ENCODE measurements at regions not wholly inside any gene's neighbourhood (a gene's known extent, or its start where the extent isn't known, plus 50 kb on each side); places are given as distances from the start of the nearest gene placed in this dataset.

DNA sequence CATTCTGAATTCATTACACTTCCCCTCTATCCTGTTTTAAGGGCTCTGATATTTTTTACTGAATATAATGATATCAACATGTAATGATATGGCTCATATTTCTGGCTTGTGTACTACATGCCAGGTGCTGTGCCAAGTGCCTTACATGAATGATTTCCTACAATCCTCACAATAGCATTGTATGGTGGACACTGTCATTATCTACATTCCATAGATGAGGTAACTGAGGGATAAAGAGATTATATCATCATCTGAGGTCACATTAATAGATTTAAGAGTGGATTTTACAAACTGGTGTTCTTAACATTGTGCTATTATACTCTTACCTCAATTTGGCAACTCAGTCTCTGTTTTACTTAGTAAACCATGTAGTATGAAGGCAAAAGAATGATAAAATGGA lies 502.0 kb downstream of the LIG4 start:
- DNase-seq (ENCODE audit: insufficient read length, low spot score): no peak
- FAIRE-seq: no peak

DNA sequence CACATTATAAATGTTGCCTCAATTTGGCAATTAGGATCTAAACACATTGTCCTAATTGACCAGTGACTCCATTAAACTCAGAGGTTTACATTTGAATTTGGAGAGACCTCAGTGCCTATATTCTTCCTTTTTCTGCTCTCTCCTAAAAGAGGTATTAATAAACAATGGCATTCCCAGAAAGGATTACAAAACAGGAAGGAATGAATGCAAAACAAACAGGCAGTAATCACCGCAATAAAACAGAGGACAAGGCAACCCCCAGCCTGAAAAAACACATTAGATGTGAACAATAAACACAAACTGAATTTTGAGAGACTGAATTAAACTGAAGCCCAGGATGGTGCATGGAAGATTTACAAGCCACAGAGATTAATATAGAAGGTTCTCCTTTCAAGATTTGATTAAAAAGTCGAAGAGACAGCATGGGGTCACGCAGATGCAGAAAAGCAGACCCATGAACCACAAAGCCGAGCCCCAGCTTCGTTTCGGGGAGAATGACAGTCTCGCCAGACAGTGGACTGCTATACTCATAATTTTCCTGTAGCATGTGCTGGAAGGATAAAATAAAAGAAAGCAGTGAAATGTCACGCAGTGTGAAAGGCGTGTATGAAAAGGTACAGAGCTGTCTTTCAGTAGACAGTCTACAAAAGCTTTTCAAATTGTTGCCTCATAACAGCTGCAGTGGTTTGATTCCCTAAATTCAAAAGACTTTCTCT lies 503.0 kb downstream of the LIG4 start:
- no peak for DNase-seq (ENCODE audit: insufficient read length, low spot score)

DNA sequence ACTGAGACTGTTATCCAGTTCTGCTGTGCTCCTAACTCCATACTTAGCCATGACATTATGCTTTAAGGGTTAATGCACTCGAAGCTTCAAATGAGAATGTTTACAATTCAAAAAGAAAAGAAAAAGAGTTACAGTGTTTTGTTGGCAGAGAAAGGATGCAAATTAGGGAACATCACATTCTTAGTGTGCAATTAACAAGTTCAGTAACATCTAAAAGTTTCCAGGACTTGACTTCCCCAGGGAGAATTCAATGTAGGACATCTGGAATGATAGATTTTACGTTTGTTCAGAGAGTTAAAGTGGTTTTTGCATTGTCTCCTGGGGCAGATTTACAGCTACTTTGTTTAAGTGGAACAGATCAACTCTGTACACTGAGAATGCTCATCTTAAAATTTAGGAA lies 525.2 kb downstream of the LIG4 start:
- DNase-seq (ENCODE audit: insufficient read length, low spot score) (no peak), FAIRE-seq (no peak)

More for the DNA sequence above, 503.0 kb downstream of the LIG4 start:
- FAIRE-seq: no peak

DNA sequence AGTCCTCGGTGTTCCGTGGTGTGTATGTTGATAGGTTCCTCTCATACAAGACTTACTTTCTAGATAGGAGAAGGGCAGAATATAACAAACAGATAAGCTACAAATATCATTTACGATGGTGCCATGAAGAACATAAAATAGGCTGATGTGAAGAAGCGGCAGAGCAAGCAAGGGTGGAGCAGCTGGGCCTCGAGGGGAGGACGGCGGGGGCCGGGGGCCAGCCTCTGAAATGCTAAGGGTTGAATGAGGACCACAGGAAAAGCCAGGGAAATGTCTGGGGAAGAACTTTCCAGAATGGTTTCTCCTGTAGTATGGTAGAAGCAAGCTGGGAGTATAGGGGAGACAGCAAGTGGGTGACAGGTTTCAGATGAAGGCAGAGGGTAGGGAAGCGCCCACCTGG lies 529.5 kb downstream of the LIG4 start:
- FAIRE-seq: no peak
- DNase-seq (ENCODE audit: insufficient read length, low spot score): no peak

DNA sequence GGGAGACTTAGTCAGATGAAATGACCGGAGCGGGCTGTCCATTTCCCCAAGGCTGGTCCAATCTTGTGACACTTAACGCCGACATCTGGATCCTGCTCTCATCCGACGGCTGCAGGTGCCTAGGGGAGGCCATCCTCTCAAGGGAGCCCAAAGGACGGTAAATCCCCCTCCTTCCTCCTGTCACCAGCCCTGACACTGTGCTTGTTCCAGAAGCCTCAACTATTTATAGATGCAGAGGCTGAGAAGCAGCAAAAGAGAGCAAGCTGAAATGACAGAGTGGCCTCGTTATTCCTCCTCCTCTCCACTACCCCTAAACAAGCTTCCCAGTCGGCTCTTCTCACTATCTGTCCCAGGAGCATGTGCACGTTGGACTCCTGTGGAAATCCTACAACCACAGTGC lies 533.7 kb downstream of the LIG4 start:
- FAIRE-seq: no peak
- no peak for DNase-seq (ENCODE audit: insufficient read length, low spot score)

DNA sequence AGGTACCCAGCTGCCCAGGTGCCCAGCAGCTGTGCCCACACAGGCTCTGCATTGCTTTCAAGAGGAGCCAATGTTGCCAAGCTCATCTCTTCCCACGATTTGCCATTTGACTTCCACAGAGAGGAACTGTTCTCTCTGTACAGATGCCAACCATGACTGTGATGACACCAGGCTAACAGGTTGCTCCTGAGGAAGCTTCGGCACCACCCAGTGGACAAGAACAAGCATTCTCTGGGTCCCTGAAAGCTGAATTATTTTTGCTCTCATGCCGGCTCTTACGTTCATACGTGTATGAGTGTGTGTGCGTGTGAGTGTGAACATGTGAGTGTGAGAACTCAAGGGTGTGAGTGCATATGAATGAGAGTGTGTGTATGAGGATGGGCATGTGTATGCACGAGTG lies 535.2 kb downstream of the LIG4 start:
- FAIRE-seq: no peak
- DNase-seq (ENCODE audit: insufficient read length, low spot score): no peak

DNA sequence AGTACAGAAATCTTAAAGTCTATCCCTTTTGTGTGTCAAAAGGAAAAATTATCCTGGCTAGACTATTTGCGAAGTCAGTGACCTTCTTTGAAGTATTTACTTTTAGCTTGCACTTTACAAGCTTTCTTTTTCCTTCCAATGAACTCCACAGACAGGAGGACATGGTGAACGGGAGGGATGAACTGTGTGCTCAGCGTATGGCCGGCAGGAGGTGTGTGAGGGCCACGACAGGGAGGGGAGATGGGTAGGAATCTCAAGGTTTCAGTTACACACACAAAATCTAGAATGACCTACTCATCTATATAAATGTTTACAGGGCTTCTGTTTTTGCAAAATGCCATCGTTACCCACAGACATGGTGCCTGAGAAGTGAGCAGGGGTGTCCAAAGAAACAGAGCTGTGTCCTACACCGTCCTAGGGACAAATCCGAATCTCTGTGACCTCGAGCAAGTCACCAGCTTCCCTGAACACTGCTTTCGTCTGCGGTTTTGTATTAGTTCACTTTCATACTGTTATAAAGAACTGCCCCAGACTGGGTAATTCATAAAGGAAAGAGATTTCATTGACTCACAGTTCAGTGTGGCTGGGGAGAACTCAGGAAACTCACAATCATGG lies 537.2 kb downstream of the LIG4 start:
- no peak for FAIRE-seq
- peak; percentile 2 for DNase-seq (ENCODE audit: insufficient read length, low spot score)

DNA sequence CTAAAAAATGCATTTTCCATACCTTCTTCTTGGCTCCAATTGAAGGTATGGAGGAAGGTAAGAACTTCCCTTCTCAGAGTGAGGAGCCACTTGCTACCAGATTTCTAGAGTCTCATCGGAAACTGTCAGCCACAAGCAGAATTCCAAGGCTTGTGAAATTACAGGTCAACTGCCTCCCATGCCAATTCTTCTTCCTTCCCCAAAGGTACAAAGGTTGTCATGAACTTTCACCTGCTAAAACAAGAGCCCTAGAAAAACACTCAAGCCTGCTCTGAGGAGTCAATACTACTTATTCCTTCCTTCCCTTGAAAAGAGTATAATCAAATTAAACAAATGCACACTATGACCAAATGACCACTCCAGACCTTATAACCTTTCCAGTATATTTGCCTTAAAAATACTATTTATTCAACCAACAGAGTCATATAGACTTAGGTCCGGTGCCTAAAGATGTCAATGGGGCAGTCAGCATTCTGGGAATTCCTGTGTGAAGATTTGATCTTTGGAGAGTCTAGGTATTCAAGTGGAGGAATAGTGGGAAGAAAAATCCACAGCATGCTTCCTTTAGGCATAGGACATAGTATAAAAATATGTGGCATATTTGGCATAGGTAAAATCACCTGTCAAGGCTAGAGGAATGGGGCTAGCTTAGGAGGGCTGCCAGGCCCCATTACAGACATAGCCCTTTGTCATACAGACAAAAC lies 539.3 kb downstream of the LIG4 start:
- DNase-seq (ENCODE audit: insufficient read length, low spot score): no peak
- no peak for FAIRE-seq

DNA sequence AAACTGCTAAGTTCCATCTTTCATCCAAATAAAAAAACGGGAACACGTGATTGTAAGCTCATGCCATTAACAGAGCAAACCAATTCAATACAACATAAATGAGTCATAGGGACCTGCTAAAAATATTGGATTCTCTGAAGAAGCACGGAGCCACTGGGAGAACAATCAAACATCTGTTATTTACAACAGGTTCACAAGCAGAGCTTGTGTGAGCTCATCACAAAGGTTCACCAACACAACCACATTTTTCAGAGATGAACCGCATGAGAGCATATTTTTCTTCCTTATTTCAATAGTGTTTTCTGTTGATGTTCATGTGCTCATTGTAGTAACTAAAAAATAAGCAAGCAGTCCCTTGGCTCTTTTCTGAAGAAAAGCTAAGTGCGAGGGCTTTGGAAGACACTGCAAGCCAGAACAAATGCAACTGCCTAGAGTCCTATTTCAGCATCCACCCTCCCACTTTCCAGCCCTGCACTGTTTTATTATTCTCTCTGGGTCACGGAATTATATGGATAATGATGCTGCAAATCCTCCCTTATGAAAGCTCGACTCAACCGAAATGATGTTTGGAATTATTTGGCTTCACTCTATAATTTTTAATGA lies 545.8 kb downstream of the LIG4 start:
- DNase-seq (ENCODE audit: insufficient read length, low spot score) (no peak), FAIRE-seq (no peak)

DNA sequence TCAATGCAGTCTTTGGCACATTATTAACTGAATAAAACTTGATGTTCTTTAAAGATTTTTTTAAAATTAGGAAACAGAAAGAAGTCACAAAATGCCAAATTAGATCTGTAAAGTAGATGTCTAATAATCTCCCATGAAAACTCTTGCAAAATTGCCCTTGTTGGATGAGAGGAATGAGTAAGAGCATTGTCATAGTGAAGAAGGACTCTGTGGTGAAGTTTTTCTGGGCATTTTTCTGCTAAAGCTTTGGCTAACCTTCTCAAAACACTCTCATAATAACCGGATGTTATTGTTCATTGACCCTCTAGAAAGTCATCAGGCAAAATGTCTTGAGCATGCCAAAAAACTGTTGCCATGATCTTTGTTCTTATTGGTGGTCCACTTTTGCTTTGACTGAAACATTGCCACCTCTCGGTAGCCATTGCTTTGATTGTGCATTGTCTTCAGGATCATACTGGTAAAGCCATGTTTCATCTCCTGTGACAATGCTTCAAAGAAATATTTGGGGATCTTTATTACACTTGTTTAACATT lies 549.3 kb downstream of the LIG4 start:
- FAIRE-seq: no peak
- no peak for DNase-seq (ENCODE audit: insufficient read length, low spot score)

DNA sequence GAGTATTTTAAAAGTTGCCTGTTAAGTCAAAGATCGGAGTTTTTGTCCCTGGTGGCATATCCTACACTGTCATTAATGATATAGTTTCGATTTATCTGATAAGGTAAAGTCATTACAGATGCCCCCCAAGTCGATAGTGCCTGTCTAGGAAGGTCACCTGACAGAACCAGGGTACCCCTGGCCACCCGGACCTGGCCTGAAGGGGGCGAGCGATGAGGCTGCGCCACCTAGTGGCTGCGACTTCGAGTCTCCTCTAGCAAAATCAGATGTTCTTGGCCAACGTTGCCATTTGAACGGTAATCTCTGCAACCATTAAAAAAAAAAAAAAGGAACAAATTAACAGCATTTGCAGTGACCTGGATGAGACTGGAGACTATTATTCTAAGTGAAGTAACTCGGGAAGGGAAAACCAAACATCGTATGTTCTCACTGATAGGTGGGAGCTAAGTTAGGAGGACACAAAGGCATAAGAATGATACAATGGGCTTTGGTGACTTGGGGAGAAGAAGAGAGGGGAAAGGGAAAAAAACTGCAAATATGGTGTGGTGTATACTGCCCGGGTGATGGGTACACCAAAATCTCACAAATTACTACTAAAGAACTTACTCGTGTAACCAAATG lies 565.1 kb downstream of the LIG4 start:
- DNase-seq (ENCODE audit: insufficient read length, low spot score): peak; percentile 4

DNA sequence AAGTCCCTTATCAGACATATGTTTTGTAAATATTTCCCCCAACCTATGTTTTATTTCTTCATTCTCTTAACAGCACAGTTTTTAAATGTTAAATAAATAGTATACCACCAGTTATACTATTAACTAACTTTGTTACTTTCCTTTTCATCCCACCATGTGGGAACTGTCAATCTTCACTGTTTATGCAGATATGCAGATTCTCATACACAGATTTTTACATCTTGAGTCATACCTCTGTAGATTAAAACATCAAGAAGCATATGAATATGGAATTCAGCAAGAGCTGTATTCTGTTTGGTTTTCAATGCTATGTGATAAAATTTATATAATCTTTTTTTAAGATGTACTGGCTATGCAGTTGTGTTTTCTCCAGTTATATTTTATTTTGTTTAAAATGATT lies 566.3 kb downstream of the LIG4 start:
- FAIRE-seq: no peak
- DNase-seq (ENCODE audit: insufficient read length, low spot score): no peak

More for the DNA sequence above, 565.1 kb downstream of the LIG4 start:
- no peak for FAIRE-seq

DNA sequence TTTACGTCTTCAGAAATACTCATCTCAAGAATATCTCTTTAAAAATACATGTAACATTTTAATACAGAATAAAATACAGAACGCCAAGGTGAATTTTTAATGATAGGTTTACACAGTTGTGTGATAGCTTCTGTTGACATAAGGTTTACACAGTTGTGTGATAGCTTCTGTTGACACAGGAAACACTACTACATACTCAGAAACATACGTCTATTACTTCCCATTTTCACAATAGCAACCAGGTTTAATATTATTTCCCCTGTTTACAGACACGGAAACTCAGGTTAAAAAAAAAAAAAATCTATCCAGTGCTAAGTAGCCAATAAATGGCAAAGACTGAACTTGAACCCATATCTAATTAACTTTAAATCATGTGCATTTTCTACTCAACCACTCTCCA lies 571.2 kb downstream of the LIG4 start:
- DNase-seq (ENCODE audit: insufficient read length, low spot score) (no peak), FAIRE-seq (no peak)

DNA sequence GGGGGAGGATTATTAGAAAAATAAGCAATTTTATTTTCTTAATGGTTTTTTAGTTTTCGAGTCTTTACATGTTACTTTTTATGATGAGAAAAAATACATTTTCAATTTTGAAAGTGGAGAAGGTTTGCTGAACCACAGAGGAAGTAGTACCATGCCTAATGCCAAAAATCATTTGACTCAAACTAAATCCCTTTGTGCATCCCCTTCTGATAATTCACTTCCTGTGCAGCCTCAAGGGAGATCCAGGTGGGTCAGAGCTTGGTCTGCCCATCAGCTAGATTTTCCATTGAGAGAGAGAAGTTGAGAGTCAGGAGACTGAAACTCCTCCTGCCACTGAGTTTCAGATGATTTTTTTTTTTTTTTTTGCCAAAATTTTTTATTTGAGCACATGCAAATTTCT lies 571.7 kb downstream of the LIG4 start:
- FAIRE-seq (no peak), DNase-seq (ENCODE audit: insufficient read length, low spot score) (no peak)

DNA sequence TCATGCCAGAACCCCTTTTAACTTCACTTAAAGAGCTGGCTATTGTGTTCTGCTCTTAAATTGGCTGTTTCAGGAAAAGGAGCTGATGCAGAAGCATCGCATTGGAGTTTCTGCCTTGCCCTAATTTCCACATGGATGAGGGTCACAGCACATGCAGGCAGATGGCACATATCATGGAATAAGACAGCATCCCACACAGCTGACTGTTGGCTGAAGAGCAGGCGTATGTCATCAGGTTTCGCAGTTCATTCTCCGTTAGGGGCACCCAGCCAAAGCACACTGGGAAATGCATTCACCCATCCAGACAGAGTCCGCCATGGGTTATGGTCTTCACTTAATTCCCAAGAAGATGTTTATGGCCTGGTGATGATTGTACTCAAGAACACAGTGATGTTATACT lies 572.5 kb downstream of the LIG4 start:
- DNase-seq (ENCODE audit: insufficient read length, low spot score) (no peak), FAIRE-seq (no peak)

DNA sequence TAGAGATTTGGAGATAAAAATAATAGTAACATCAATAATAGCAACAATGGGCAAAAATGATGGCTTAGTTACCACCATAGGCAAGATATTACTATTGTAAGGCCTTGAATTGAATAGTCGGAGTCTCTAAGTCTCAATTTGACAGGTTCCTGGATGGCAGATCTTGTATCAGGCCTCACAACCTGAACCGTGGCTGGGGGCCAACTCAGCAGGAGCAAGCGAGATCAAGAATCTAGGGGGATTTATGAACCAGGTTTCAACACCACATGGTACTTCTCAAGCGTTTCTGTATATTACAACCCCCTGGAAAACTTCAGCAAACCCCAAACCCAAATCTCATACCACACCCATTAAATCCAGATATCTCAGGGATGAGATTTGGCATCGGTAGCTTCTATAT lies 573.8 kb downstream of the LIG4 start:
- FAIRE-seq: no peak
- no peak for DNase-seq (ENCODE audit: insufficient read length, low spot score)

DNA sequence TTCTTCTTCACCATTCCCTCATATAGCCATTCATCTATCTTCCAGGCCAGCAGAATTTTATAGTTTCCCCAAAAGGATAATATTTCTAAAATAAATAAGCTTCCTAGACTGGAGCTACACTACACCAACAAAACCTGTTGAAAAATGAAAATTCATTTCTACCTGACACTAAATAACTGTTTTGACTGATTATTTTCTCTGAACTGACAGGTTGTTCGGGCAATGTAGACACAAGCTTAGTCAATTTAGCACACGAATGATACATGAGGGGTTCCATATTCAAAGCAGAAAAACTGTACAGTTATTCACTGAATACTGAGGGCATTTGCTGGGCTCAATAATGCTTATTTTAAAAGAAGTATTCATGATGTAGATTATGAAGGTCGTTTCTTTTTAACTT lies 589.7 kb downstream of the LIG4 start:
- FAIRE-seq: no peak
- no peak for DNase-seq (ENCODE audit: insufficient read length, low spot score)

DNA sequence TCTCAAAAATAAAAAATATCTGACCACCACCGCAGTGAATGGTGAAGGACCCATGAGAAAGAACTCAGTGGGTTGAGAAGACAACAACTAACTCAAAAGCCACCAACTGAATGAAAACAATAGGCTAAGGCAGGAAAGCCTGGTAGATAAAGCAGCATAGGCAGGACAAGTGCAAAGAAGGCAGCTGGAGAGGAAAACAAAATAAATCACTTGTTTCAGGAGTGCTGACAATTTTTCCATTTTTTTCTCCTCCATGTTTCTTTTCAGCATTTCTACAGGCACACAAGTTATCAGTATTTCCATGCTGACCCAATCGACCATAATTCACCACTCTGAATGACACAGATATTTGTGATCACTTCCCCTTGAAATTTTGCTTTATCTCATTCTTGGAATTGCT lies 597.8 kb downstream of the LIG4 start:
- FAIRE-seq (no peak), DNase-seq (ENCODE audit: insufficient read length, low spot score) (no peak)

DNA sequence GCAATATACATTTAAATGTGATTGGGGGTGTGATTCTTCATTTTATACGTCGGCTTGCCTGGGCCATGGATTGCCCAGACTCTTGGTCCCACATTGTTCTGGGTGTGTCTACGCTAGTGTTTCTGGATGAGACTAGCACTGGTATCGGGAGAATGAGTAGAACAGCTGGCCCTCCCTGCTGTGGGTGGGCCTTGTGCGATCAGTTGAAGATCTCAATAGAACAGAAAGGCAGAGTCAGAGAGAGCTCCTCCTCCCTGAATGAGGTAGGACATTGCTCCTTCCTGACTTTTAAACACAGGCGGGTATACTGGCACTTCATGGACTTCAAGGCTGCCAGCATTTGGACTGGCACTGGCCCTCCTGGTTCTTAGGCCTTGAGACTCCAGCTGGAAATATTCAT lies 603.0 kb downstream of the LIG4 start:
- FAIRE-seq: no peak

DNA sequence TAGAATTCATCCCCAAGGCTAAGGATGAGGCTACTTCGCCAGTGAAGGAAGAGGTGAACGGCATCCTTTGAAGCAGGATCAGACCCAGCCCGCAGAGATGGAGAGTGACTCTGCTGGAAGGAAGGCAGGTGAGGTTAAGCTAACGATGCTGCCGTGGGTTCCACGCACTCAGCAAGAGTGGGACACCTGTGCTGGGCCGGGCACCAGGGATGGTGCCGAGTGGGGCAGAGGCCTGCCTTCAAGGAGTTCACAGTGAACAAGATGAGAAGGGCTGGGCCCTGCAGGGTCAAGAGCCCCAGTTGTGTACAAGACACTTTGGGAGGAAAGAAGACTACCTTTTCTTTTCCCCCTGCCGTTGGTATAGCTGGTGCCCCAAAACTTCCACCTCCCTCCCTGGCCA lies 606.6 kb downstream of the LIG4 start:
- FAIRE-seq: no peak
- no peak for DNase-seq (ENCODE audit: insufficient read length, low spot score)

More for the DNA sequence above, 603.0 kb downstream of the LIG4 start:
- DNase-seq (ENCODE audit: insufficient read length, low spot score): no peak

DNA sequence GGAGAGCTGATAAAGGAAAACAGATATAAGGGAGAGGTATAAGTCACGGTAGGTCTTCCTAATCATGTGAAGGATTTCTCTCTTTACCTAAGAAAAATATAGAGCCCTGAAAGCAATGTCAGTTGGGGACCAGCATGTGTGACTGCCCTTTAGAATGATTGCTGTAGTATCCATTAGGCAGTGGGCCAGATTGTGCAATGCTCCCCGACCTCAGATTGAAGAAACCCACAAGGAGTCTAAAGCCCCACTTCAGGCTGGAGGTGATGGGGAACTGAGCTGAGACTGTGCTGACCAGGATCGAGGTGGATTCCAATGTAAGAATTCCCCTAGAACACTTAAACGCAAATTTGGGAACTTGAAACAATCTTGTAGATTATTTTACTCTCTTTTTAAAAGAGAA lies 614.4 kb downstream of the LIG4 start:
- no peak for FAIRE-seq

More for the DNA sequence above, 614.4 kb downstream of the LIG4 start:
- no peak for DNase-seq (ENCODE audit: insufficient read length, low spot score)
